ENCODE measurements at regions not wholly inside any gene's neighbourhood (a gene's known extent, or its start where the extent isn't known, plus 50 kb on each side); places are given as distances from the start of the nearest gene placed in this dataset.

GRCh38 chr19:5218963-5219530 is 121.6 kb downstream of the PTPRS start:
- H3K4me3 Mint-ChIP-seq (ENCODE audit: low read depth, unreplicated experiment) = no peak overlapping the region
- CTCF ChIA-PET = no interaction called here
- H3K27me3 Mint-ChIP-seq (ENCODE audit: unreplicated experiment) = no peaks in the 10 kb centered on the region
- no peak overlapping the region for H3K27ac Mint-ChIP-seq (ENCODE audit: unreplicated experiment)
- no peak for DNase-seq
- BruUV-seq (replicated peaks) = no TSS peak
- no peaks in the 10 kb centered on the region for H3K4me1 Mint-ChIP-seq (ENCODE audit: low read depth, unreplicated experiment)
- no peaks in the 10 kb centered on the region for H3K9me3 Mint-ChIP-seq (ENCODE audit: low read depth, unreplicated experiment)
- no peak for TF ChIP-seq CTCF (IDR thresholded peaks at IDR 0.05; ENCODE audit: unreplicated experiment)
- peaks cover 15% of the 10 kb centered on the region for H3K36me3 Mint-ChIP-seq (ENCODE audit: insufficient read depth, unreplicated experiment)
- intact Hi-C loops (cut with micrococcal nuclease; ENCODE audit: unreplicated experiment) = no loop called here

- BruUV-seq (replicated peaks) = no TSS peak
- Mint-ChIP-seq H3K9me3 (ENCODE audit: low read depth, unreplicated experiment) (no peaks in the 10 kb centered on the region), H3K36me3 (ENCODE audit: insufficient read depth, unreplicated experiment) (peaks cover 15% of the 10 kb centered on the region), H3K27me3 (ENCODE audit: unreplicated experiment) (no peaks in the 10 kb centered on the region), H3K27ac (ENCODE audit: unreplicated experiment) (no peak overlapping the region), H3K4me1 (ENCODE audit: low read depth, unreplicated experiment) (no peaks in the 10 kb centered on the region), H3K4me3 (ENCODE audit: low read depth, unreplicated experiment) (no peak overlapping the region)
- intact Hi-C loops (cut with micrococcal nuclease; ENCODE audit: unreplicated experiment) = no loop called here
- DNase-seq = no peak
- CTCF ChIA-PET = no interaction called here
- TF ChIP-seq CTCF (IDR thresholded peaks at IDR 0.05; ENCODE audit: unreplicated experiment) = no peak
Measured at GRCh38 chr19:5218255-5218855, 122.3 kb downstream of the PTPRS start.

DNA sequence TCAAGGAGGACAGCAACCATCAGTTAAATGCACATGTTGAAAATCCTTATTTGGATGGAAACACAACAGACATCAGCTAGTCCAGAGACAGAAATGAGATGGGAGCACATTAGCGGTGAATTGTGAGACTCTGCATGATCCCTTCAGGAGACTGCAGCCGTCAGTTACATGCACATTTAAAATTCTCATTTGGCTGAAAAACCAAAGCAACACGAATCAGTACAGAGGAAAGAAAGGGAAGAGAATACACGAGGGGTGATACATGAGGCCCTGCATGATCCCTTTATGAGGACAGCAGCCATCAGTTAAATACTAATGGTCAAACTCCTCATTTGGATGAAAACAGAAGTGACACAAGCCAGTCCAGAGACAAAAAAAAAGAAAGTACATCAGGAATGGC is 123.4 kb downstream of the PTPRS start:
- no peak for TF ChIP-seq CTCF (IDR thresholded peaks at IDR 0.05; ENCODE audit: unreplicated experiment)
- no peaks in the 10 kb centered on the region for H3K27me3 Mint-ChIP-seq (ENCODE audit: unreplicated experiment)
- H3K9me3 Mint-ChIP-seq (ENCODE audit: low read depth, unreplicated experiment) = no peaks in the 10 kb centered on the region
- intact Hi-C loops (cut with micrococcal nuclease; ENCODE audit: unreplicated experiment) = no loop called here
- no peak overlapping the region for H3K27ac Mint-ChIP-seq (ENCODE audit: unreplicated experiment)
- H3K36me3 Mint-ChIP-seq (ENCODE audit: insufficient read depth, unreplicated experiment) = peaks cover 15% of the 10 kb centered on the region
- H3K4me1 Mint-ChIP-seq (ENCODE audit: low read depth, unreplicated experiment) = no peaks in the 10 kb centered on the region
- CTCF ChIA-PET = no interaction called here
- DNase-seq = no peak
- no peak overlapping the region for H3K4me3 Mint-ChIP-seq (ENCODE audit: low read depth, unreplicated experiment)
- BruUV-seq (replicated peaks) = no TSS peak

DNA sequence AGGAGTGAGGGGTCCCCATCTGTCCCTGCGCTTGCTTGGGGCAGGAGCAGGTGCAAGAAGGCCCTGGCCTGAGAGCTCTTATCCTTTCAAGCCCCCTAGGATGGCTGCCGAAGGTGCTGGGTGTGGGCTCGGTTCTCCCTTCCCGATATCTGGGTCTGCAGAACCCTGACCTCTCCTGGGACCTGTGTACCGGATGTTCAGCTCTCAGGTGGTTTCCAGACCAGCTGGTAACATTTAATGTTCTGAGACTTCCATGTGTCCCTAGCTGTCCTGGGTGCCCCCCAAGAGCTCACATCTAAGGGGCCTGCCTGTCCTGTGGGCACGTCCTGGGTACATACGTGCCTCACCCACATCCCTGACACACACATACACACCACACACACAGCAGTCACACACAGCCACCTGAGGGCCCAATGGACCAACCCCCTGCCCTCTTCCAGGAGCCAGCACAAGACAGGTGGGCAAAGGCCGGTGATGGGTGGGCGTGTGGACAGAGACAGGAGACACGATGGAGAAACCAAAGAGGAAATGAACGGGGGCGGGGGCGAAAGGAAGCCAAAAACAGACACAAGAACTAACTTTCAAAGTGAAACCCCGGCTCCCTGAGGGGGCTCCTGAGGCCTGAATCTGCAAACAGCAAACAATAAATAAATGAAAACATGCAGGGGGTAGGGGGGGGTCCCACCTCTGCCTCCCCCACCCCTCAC is 124.3 kb downstream of the PTPRS start:
- Mint-ChIP-seq H3K27me3 (ENCODE audit: unreplicated experiment) (no peaks in the 10 kb centered on the region), H3K9me3 (ENCODE audit: low read depth, unreplicated experiment) (no peaks in the 10 kb centered on the region), H3K36me3 (ENCODE audit: insufficient read depth, unreplicated experiment) (peaks cover 11% of the 10 kb centered on the region), H3K27ac (ENCODE audit: unreplicated experiment) (no peak overlapping the region), H3K4me3 (ENCODE audit: low read depth, unreplicated experiment) (no peak overlapping the region), H3K4me1 (ENCODE audit: low read depth, unreplicated experiment) (no peaks in the 10 kb centered on the region)
- no peak for TF ChIP-seq CTCF (IDR thresholded peaks at IDR 0.05; ENCODE audit: unreplicated experiment)
- no TSS peak for BruUV-seq (replicated peaks)
- CTCF ChIA-PET = no interaction called here
- intact Hi-C loops (cut with micrococcal nuclease; ENCODE audit: unreplicated experiment) = no loop called here
- no peak for DNase-seq

All from Calu3 (cell line).